CD4-positive, alpha-beta T cell treated with Interleukin-4 for 4 hours (primary cell): ENCODE measurements at regions not wholly inside any gene's neighbourhood (a gene's known extent, or its start where the extent isn't known, plus 50 kb on each side); places are given as distances from the start of the nearest gene placed in this dataset.

Experiments used
- DNase-seq: peaks from one replicate; pipeline ENCODE4 v3.0.0-alpha.2; 2020

GRCh38 chr5:1704676-1705075, 95.0 kb downstream of the MRPL36 start:
- no peak for DNase-seq

GRCh38 chr5:1704266-1704665, 95.4 kb downstream of the MRPL36 start:
- no peak for DNase-seq

DNA sequence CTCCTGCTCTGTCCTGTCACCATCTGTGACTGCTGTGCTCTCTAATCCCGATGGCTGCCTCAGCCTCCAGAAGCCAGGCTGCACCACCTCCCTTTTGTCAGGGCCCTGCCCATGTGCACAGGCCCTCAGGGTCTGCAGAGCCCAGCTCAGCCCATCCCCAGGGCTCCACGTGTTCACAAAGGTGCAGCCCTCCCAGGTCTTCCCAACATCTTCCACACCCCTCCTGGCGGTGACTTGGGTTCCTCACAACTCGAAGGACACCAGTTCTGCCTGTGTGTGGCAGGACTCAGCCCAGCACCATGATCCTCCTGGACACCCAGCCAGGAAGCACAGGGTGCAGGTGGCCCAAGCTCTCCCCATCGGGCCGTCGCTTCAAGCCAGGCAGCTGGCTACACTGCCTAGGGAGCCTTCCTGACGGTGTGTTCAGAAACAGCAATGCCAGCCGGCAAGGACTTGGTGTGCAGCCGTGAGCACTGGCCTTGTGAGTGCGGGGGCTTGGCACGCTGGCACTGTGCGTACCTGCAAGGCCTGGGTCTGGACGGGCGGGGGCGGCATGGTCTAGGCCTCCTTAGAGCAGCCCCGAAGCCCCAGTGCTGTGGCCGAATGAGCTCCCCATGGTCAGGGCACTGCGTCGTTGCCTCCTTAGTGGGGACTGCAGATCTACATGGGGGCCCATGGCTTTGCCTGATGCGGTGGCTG, 96.1 kb downstream of the MRPL36 start:
- no peak for DNase-seq

DNA sequence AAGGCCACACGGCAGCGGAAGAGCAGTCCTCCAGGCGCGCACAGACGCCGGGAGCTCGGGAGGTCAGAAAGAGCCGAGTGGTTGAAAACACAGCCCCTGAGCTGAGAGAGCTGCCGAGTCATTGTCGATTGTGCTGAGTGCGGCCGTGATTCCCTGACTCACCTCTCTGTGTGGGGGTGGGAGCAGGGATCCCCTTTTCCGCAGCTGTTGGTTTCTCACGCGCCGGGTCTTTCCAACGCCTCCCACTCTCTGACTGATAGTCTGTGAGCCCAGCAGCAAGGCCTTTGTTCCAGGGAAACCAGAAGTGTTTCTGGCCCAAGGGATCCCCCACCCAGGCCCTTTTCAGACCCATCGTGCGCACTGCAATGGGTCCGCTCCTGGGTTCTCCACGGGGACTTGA, 97.3 kb downstream of the MRPL36 start:
- DNase-seq = no peak

GRCh38 chr5:1701884-1702283, 97.8 kb downstream of the MRPL36 start:
- DNase-seq = no peak

DNA sequence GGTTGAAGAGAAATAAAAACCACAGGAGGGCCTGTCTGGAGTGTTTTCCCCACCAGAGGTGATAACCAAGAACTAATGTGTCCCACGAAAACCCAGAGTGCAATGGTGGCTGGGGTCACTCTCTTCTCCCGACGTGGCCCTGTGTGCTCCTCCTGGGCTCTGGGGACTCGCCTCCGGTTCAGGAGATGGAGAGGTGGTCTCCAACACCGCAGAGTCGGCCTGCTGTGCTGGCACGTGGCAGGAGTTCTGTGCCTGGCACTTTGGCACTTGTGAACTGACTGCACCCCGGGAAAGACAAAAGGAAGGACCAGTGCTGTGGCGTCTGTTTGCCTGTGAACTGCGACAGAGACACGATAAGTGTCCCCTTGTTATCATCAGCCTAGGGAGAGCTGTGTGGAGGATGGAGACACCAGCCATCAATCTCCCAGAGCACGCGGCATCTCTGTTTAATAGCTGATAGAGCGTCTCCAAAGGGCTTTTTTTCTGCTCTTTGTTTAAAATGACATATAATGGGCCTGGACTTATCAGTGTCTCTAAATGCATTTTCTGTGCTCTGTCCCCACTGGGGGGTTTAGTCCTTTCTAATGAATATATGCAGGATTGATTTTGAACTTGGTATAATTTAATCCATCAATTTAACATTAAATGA, 98.3 kb downstream of the MRPL36 start:
- no peak for DNase-seq

GRCh38 chr5:1699394-1699793, 100.2 kb downstream of the MRPL36 start:
- DNase-seq = no peak

- no peak for DNase-seq
Measured at GRCh38 chr5:1698589-1699316, 100.9 kb downstream of the MRPL36 start.

GRCh38 chr5:1692381-1692780, 107.3 kb downstream of the MRPL36 start:
- DNase-seq = no peak

DNA sequence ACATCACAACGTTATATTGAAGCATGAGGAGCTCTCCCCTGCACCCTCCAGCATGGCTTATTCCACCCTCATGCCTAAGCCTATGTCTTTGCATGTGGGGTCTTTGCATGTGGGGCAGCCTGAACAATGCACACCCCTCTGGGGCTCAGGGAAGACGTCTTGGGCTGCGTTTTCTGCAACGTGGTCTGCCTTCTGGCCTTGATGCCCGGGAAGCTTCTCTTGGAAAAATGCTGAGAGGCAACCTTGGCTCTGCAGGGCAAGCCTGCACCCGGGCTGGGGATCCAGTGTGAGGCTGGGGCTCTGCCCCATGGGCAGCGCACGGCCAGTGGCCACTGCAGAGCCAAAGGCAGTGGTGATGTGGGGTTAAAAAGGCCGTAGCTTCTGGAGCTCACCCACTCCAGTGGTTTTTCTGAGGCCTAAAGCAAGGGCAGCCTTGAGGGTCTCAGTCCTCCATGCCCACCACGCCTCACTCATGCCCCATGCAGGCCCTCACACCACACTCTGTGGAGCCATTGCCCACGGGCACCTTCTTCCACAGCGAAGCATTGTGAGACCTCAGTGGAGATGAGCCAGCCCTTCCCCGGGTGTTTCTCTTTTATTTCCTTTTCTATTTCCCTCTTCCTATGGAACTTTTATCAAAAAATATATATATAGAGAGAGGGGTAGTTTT, 112.2 kb downstream of the MRPL36 start:
- no peak for DNase-seq

DNA sequence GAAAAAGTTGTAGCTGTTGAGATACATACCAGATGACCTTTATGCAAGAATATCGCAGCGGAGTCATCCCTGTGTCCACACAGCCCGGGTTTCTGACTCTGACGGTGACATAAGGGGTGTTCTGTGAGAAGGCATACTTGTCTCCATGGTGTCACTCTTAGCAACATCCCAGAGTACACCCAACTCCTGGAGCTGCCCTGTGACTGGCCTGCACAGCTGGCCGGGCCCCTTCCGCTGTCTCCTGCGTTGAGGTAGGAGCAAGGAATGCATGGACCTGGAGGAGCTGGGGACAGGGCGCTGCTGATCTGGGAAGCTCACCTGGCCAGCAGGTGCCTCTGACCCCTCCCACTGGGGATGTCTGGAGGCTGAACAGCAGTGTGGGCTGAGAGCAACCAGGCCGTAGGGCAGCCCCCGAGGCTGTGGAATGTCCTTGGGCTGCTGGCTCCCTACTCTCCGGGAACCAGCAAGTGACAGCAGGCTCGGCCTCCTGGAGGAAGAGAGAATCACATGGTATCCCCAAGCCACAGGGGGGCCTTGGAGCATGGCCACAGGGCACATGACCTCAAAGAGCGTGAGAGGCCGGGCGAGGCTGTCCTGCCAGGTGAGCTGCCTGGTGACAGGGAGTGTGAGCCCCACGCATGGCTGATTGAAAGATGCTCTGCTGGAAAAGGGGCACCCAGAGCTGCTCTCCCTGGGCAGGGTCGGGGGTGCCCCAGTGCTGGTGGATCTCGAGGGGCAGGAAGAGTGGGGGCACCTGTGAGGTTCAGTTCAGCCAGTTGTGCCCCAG, 113.4 kb downstream of the MRPL36 start:
- DNase-seq = no peak

- no peak for DNase-seq
Measured at GRCh38 chr5:1685066-1685465, 114.6 kb downstream of the MRPL36 start.

- DNase-seq = no peak
Measured at GRCh38 chr5:1681955-1682354, 117.7 kb downstream of the MRPL36 start.

DNA sequence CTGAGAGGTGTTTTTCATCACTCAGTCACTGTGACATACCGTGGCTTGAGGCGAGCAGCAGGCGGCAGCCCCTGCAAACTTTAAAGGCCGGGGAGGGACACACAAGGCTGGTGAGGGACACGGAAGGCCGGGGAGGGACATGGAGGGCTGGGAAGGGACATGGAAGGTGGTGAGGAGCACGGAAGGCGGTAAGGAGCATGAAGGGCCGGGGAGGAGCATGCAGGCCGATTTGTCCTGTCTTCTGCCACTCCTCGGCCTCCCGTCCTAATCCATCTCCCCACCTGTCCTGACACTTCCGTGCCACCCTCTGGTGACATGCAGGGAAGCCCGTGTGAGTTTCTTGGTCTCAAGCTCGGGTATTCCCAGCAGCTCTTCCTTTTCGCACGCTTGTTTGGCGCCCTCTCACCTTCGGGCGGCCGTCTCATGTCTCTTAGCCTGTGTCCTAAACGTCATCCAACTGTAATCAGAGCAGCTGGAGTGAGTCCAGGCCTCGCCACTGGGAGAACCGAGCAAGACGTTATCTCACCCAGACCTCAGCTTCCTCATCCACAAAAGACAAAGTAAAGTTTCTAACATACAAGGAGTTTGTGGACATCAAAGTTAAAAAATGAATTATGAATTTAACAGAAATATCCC, 126.5 kb downstream of the MRPL36 start:
- no peak for DNase-seq

DNA sequence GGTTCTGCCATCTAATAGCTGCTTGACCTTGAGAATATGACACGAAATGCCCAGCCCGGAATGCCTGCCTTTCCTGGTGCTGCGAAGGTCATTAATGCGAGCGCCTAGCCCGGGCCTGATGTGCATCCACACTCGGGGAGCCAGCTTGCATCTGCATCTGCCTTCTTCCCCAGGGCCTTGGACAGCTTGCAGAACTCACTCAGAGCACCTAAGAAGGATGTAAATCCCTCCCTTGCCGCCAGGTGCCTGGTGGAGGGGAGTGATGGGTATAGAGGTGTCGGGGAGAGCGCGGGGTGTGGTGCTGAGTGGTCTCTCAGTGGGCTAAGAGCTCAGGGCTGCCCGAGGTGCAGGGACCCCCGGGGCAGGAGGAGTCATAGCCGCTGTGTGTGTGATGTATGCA, 127.2 kb downstream of the MRPL36 start:
- no peak for DNase-seq

DNA sequence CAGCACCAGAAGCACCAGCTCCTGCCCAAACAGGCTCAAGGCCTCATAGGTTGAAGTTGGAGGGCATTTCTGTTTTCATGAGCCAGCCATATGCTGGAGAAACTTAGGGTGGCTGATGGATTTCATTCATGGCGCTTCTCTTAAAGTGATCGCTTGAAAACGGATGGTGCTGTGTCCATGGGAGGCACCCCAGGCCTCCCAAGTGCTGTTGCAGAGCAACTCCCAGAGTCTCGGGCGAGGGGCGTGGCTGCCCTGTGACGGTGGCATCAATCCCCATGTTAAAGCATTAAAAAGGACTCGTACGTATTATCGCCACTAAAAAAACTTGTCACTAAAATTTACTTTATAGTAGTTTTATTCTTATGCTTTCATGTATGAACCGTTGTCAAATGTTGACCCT, 128.3 kb downstream of the MRPL36 start:
- no peak for DNase-seq

- no peak for DNase-seq
Measured at GRCh38 chr5:1670351-1670750, 129.3 kb downstream of the MRPL36 start.

- no peak for DNase-seq
Measured at GRCh38 chr5:1669276-1670155, 130.1 kb downstream of the MRPL36 start.

DNA sequence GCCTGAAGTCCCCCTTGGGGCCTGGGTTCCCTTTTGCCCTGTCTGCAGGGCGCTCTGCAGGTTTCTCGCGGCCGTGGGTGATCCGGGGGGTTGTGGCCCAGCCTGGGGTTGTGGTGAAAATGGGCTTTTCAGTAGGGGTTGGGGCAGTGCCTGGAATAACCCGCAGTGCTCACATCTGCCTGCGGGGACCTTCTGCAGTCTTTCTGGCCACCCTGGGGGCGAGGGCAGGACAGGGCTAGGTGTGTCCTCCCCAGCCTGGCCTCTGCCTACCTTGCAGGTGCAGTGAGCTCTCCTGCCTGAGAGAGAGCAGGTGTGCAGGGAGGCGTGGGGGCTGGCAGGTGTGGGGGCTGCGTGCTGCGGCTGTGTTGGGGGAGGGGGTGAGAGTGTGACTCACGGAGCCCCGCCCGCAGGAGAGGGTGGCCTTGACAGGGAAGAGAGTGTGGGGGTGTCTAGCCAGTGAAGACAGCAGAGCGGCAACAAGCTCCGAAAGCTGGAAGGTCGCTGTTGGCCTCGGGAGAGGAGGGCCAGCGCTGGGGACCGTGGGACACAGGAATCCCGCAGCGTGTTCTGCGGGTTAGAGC, 131.4 kb downstream of the MRPL36 start:
- DNase-seq = no peak

GRCh38 chr5:1667648-1668140, 131.9 kb downstream of the MRPL36 start:
- DNase-seq = no peak
